ENCODE measurements at regions not wholly inside any gene's neighbourhood (a gene's known extent, or its start where the extent isn't known, plus 50 kb on each side); places are given as distances from the start of the nearest gene placed in this dataset.

DNA sequence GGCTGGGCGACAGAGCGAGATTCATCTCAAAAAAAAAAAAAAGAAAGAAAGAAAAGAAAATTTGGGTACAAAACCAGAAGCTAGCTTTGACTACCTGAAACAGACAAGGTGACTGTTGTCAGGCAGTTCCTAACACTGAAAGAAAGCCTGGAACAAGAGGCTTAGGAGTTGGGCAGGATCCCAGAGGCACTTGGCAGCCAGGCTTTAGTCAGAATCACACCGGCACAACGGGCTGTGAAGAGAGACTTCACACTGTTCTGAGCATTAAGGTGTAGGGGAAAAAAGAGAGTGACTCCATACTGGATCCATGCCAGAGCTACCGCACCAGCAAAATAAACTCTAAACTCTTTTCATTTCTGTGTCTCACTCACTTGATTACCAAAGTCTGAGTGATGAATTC, 130.8 kb downstream of the ZNF467 start:
- peaks cover 12% of the 10 kb centered on the region for H3K27me3 ChIP-seq (ENCODE audit: insufficient read depth, low read length, poor library complexity)
- H2AFZ ChIP-seq (ENCODE audit: low read depth, low read length), result no peak overlapping the region
- H3K9me3 ChIP-seq (ENCODE audit: insufficient read depth, low read length, severe bottlenecking), result no peaks in the 10 kb centered on the region
- no peak overlapping the region for H3K4me3 ChIP-seq (ENCODE audit: low read depth in 1 of 2, low read length in 2 of 2)
- DNase-seq (no peak), ATAC-seq (ENCODE audit: insufficient read depth, low read depth) (no peak)
- no peaks in the 10 kb centered on the region for H3K4me1 ChIP-seq (ENCODE audit: insufficient read depth, low read length)
- H3K79me2 ChIP-seq (ENCODE audit: insufficient read depth, low read length), result no peaks in the 10 kb centered on the region
- no peak overlapping the region for H3K9ac ChIP-seq (ENCODE audit: low read depth, low read length)
- TF ChIP-seq, protein P1, sequence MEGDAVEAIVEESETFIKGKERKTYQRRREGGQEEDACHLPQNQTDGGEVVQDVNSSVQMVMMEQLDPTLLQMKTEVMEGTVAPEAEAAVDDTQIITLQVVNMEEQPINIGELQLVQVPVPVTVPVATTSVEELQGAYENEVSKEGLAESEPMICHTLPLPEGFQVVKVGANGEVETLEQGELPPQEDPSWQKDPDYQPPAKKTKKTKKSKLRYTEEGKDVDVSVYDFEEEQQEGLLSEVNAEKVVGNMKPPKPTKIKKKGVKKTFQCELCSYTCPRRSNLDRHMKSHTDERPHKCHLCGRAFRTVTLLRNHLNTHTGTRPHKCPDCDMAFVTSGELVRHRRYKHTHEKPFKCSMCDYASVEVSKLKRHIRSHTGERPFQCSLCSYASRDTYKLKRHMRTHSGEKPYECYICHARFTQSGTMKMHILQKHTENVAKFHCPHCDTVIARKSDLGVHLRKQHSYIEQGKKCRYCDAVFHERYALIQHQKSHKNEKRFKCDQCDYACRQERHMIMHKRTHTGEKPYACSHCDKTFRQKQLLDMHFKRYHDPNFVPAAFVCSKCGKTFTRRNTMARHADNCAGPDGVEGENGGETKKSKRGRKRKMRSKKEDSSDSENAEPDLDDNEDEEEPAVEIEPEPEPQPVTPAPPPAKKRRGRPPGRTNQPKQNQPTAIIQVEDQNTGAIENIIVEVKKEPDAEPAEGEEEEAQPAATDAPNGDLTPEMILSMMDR (IDR thresholded peaks at IDR 0.05; ENCODE audit: borderline replicate concordance, extremely low read depth, low read length, poor library complexity, severe bottlenecking), result no peak
- no peak for TF ChIP-seq EZH2 (IDR thresholded peaks at IDR 0.05; ENCODE audit: borderline replicate concordance, low read depth, low read length, severe bottlenecking)
- H3K4me2 ChIP-seq (ENCODE audit: insufficient read depth, low read length), result no peak overlapping the region
- no peaks in the 10 kb centered on the region for H4K20me1 ChIP-seq (ENCODE audit: insufficient read depth, low read length)
- no peak overlapping the region for H3K27ac ChIP-seq (ENCODE audit: low read length)
- no peaks in the 10 kb centered on the region for H3K36me3 ChIP-seq (ENCODE audit: insufficient read depth, low read length)

DNA sequence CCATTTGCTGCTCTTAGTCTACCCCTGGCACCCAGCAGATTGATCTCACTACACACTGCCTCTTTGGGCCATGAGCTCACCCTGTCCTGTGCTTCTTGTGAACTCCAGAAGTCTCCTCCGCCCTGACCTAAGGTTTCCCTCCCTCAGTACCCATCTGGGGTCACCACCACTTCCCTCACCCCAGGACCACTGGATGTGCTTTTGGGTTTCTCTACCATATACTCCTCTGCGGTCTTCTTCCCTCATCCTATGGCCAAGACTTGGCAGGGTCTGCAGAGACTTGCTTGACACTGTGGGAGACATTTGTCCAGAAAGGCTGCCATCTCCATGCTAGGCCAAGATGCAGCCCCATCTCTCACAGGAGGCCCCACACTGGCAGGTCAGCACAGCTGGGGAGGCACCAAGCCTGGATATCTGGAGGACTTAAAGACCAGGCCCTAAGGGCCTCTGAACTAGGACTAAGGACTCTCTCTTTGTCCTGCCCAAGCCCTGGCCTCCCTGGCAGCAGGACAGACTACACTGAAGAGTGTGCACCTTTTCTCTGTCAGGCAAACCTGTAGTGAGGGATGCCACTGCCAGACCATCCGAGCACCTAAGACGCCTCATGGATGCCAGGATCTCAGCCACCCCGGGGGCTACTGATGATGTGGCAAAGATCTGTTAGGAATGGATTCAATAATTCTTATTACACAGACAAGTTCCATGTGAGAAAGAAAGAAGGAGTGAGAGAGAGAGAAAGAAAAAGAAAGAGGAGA, 134.6 kb downstream of the ZNF467 start:
- ATAC-seq (ENCODE audit: insufficient read depth, low read depth), result no peak
- H3K27me3 ChIP-seq (ENCODE audit: insufficient read depth, low read length, poor library complexity), result peaks cover 18% of the 10 kb centered on the region
- H3K4me2 ChIP-seq (ENCODE audit: insufficient read depth, low read length), result no peak overlapping the region
- H3K9me3 ChIP-seq (ENCODE audit: insufficient read depth, low read length, severe bottlenecking), result no peaks in the 10 kb centered on the region
- H3K4me1 ChIP-seq (ENCODE audit: insufficient read depth, low read length), result no peaks in the 10 kb centered on the region
- H3K4me3 ChIP-seq (ENCODE audit: low read depth in 1 of 2, low read length in 2 of 2), result no peak overlapping the region
- no peaks in the 10 kb centered on the region for H3K79me2 ChIP-seq (ENCODE audit: insufficient read depth, low read length)
- no peak overlapping the region for H3K27ac ChIP-seq (ENCODE audit: low read length)
- no peaks in the 10 kb centered on the region for H3K36me3 ChIP-seq (ENCODE audit: insufficient read depth, low read length)
- DNase-seq, result no peak
- TF ChIP-seq, protein P1 (IDR thresholded peaks at IDR 0.05; ENCODE audit: borderline replicate concordance, extremely low read depth, low read length, poor library complexity, severe bottlenecking), result no peak
- no peak for TF ChIP-seq EZH2 (IDR thresholded peaks at IDR 0.05; ENCODE audit: borderline replicate concordance, low read depth, low read length, severe bottlenecking)
- H4K20me1 ChIP-seq (ENCODE audit: insufficient read depth, low read length), result no peaks in the 10 kb centered on the region
- H2AFZ ChIP-seq (ENCODE audit: low read depth, low read length), result no peak overlapping the region
- no peak overlapping the region for H3K9ac ChIP-seq (ENCODE audit: low read depth, low read length)

DNA sequence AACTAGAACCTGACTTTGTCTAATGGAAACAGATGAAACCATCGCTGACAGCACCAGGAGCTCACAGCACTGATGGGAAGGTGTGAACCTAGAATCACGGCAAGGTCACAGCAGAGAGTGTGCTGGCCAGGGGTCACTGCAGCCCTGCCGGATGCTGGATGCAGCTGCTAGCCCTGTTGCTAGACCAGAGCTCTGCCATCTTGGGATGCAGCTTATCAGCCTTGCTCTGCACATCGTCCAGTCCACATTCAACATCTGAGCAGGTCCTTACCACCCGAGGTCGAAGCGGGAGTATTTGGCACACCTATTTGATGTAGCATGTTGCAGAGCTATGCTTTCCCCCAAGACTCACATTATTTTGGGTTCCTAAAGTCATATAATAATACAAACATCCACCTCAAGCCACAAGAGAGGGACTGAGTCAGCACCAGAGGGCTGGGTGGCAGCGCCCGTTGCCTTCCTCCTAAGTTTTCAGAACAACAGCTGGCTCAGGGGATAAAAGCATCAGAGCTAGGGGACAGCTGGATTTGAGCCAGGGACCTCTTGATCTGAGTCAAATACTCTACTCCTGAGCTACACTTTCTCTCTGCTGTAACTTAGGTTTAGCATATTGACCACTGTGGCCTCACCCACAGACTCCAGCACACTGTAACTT, 135.3 kb downstream of the ZNF467 start:
- Histone ChIP-seq H3K27ac (ENCODE audit: low read length) (no peak overlapping the region), H3K9ac (ENCODE audit: low read depth, low read length) (no peak overlapping the region), H3K9me3 (ENCODE audit: insufficient read depth, low read length, severe bottlenecking) (no peaks in the 10 kb centered on the region), H4K20me1 (ENCODE audit: insufficient read depth, low read length) (no peaks in the 10 kb centered on the region), H3K79me2 (ENCODE audit: insufficient read depth, low read length) (no peaks in the 10 kb centered on the region), H3K27me3 (ENCODE audit: insufficient read depth, low read length, poor library complexity) (peaks cover 22% of the 10 kb centered on the region), H3K36me3 (ENCODE audit: insufficient read depth, low read length) (no peaks in the 10 kb centered on the region), H2AFZ (ENCODE audit: low read depth, low read length) (no peak overlapping the region), H3K4me2 (ENCODE audit: insufficient read depth, low read length) (no peak overlapping the region), H3K4me1 (ENCODE audit: insufficient read depth, low read length) (no peaks in the 10 kb centered on the region), H3K4me3 (ENCODE audit: low read depth in 1 of 2, low read length in 2 of 2) (no peak overlapping the region)
- ATAC-seq (ENCODE audit: insufficient read depth, low read depth) (no peak), DNase-seq (no peak)
- no peak for TF ChIP-seq EZH2 (IDR thresholded peaks at IDR 0.05; ENCODE audit: borderline replicate concordance, low read depth, low read length, severe bottlenecking)

DNA sequence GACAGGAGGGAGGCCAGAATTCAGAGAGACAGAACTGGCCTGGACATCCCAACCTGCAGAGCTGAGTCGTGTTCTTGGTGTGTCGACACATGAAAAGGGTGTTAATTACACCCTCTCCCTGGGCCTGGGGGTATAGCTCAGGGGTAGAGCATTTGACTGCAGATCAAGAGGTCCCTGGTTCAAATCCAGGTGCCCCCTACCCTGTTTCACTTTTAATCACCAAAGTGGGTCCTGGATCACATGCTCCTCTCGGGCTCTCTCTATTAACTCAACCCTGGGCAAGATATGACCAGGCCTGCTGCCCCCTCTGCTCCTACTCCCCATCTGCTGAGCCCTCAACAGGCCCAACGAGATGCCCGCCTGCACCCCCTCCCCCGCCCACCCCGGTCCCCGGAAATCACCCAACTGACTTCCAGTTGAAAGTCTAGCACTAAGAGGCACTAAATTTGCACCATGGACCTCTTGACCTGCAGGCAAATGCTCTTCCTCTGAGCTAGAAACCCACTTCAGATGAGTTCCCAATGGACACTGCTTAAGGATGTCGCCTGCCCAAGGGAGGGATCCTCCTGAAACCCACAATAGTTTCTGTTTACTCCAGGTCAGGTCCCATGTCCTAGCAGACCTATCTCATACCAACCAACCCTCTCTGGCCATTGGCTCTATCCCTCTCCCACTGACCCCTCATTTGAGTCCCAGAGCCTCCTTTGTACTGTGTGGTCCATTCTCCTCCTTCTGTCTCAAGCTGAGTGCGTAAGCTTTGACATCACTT, 137.6 kb downstream of the ZNF467 start:
- H2AFZ ChIP-seq (ENCODE audit: low read depth, low read length), result no peak overlapping the region
- no peak overlapping the region for H3K9ac ChIP-seq (ENCODE audit: low read depth, low read length)
- TF ChIP-seq, protein P1 (IDR thresholded peaks at IDR 0.05; ENCODE audit: borderline replicate concordance, extremely low read depth, low read length, poor library complexity, severe bottlenecking), result no peak
- no peak for TF ChIP-seq EZH2 (IDR thresholded peaks at IDR 0.05; ENCODE audit: borderline replicate concordance, low read depth, low read length, severe bottlenecking)
- ATAC-seq (ENCODE audit: insufficient read depth, low read depth), result no peak
- no peak for DNase-seq
- H3K27me3 ChIP-seq (ENCODE audit: insufficient read depth, low read length, poor library complexity), result peaks cover 29% of the 10 kb centered on the region
- no peaks in the 10 kb centered on the region for H3K9me3 ChIP-seq (ENCODE audit: insufficient read depth, low read length, severe bottlenecking)
- no peak overlapping the region for H3K4me2 ChIP-seq (ENCODE audit: insufficient read depth, low read length)
- H3K4me1 ChIP-seq (ENCODE audit: insufficient read depth, low read length), result no peaks in the 10 kb centered on the region
- no peaks in the 10 kb centered on the region for H3K79me2 ChIP-seq (ENCODE audit: insufficient read depth, low read length)
- H4K20me1 ChIP-seq (ENCODE audit: insufficient read depth, low read length), result no peaks in the 10 kb centered on the region
- no peak overlapping the region for H3K4me3 ChIP-seq (ENCODE audit: low read depth in 1 of 2, low read length in 2 of 2)
- H3K36me3 ChIP-seq (ENCODE audit: insufficient read depth, low read length), result no peaks in the 10 kb centered on the region
- H3K27ac ChIP-seq (ENCODE audit: low read length), result no peak overlapping the region

All from DND-41 (cell line).